ENCODE measurements at regions not wholly inside any gene's neighbourhood (a gene's known extent, or its start where the extent isn't known, plus 50 kb on each side); places are given as distances from the start of the nearest gene placed in this dataset.
A peak's percentile ranks its signal among the peaks of the same experiment; 100 is the strongest.
"Not testable (repeated sequence)": the region's sequence is repeated elsewhere in the genome, so short reads cannot be mapped to it uniquely, and the experiment has no call there.

GRCh38 chr14:89473569-89473968 lies 56.5 kb upstream of the FOXN3 start:
- Histone ChIP-seq H3K36me3 (ENCODE audit: control insufficient read depth in 2 of 3, insufficient read depth in 3 of 3, low read length in 3 of 3) (peaks cover 0 to 11% (median 0%) of the 10 kb centered on the region in 3 experiments), H3K4me3 (ENCODE audit: low read length) (no peak overlapping the region), H3K27ac (ENCODE audit: low read depth, low read length) (no peak overlapping the region), H3K4me1 (ENCODE audit: control insufficient read depth in 2 of 2, insufficient read depth in 2 of 2, low read length in 2 of 2) (peaks cover 0 to 7% of the 10 kb centered on the region in 2 donors), H3K9me3 (ENCODE audit: control insufficient read depth in 2 of 3, low read length in 3 of 3) (no peaks in the 10 kb centered on the region), H3K27me3 (ENCODE audit: control insufficient read depth in 2 of 2, insufficient read depth in 2 of 2, low read length in 2 of 2) (no peaks in the 10 kb centered on the region)
- POLR2A ChIA-PET, result no interaction called here
- Mint-ChIP-seq H3K4me1 (peaks cover 5 to 65% (median 56%) of the 10 kb centered on the region in 7 donors), H3K4me3 (no peak overlapping the region), H3K9me3 (peaks cover 0 to 2% (median 0%) of the 10 kb centered on the region in 11 donors), H3K27me3 (no peaks in the 10 kb centered on the region), H3K36me3 (peaks cover 6 to 39% (median 30%) of the 10 kb centered on the region in 5 donors), H3K27ac (peak overlapping the region in 1 of 9 donors; percentile 3)
- CTCF ChIA-PET, result interaction anchor here (0.6 kb wide), 1 partner anchor 198 kb away, joined by 5 read pairs; no protein-coding TSS in a partner anchor
- intact Hi-C loops (cut with micrococcal nuclease), result no loop called here
- DNase-seq, result no peak
- ATAC-seq, result no peak

DNA sequence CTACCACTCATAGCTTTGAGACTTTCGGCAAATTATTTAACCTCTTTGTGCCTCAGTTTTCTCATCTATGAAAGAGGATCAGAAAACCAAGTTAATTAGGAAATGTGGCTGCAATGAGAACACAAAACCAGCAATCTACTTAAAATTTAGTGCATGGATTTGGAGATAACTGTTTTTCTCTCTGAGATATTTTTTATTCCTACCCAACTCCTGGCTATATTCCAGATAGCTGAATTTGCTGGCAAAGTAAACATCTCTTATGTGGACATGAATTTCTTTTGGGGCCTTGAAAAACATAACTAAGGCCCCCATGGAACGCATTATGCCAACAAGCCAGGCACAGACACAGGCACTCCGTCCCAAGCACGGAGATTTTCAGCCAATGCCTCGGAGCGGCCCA lies 53.4 kb upstream of the FOXN3 start:
- H3K4me3 Mint-ChIP-seq, result peak overlapping the region in 3 of 10 donors; percentile 9 to 19 (median 14)
- ChIA-PET POLR2A (no interaction called here), CTCF (no interaction called here)
- peaks cover 0 to 11% (median 0%) of the 10 kb centered on the region in 3 experiments for H3K36me3 ChIP-seq (ENCODE audit: control insufficient read depth in 2 of 3, insufficient read depth in 3 of 3, low read length in 3 of 3)
- no peaks in the 10 kb centered on the region for H3K27me3 ChIP-seq (ENCODE audit: control insufficient read depth in 2 of 2, insufficient read depth in 2 of 2, low read length in 2 of 2)
- no peak for DNase-seq
- no peak for ATAC-seq
- H3K27ac Mint-ChIP-seq, result peak overlapping the region in 6 of 9 donors; percentile 25 to 75 (median 38)
- no peak overlapping the region for H3K27ac ChIP-seq (ENCODE audit: low read depth, low read length)
- H3K36me3 Mint-ChIP-seq, result peaks cover 0 to 46% (median 35%) of the 10 kb centered on the region in 5 donors
- H3K27me3 Mint-ChIP-seq, result no peaks in the 10 kb centered on the region
- H3K4me1 ChIP-seq (ENCODE audit: control insufficient read depth in 2 of 2, insufficient read depth in 2 of 2, low read length in 2 of 2), result peaks cover 10 to 39% of the 10 kb centered on the region in 2 donors
- H3K9me3 ChIP-seq (ENCODE audit: control insufficient read depth in 2 of 3, low read length in 3 of 3), result no peaks in the 10 kb centered on the region
- H3K4me1 Mint-ChIP-seq, result peaks cover 23 to 64% (median 59%) of the 10 kb centered on the region in 7 donors
- H3K9me3 Mint-ChIP-seq, result peaks cover 0 to 2% (median 0%) of the 10 kb centered on the region in 11 donors
- no peak overlapping the region for H3K4me3 ChIP-seq (ENCODE audit: low read length)
- intact Hi-C loops (cut with micrococcal nuclease), result no loop called here

- Histone ChIP-seq H3K9me3 (ENCODE audit: control insufficient read depth in 2 of 3, low read length in 3 of 3) (no peaks in the 10 kb centered on the region), H3K4me3 (ENCODE audit: low read length) (no peak overlapping the region), H3K27me3 (ENCODE audit: control insufficient read depth in 2 of 2, insufficient read depth in 2 of 2, low read length in 2 of 2) (no peaks in the 10 kb centered on the region), H3K27ac (ENCODE audit: low read depth, low read length) (no peak overlapping the region), H3K36me3 (ENCODE audit: control insufficient read depth in 2 of 3, insufficient read depth in 3 of 3, low read length in 3 of 3) (peaks cover 0 to 11% (median 0%) of the 10 kb centered on the region in 3 experiments), H3K4me1 (ENCODE audit: control insufficient read depth in 2 of 2, insufficient read depth in 2 of 2, low read length in 2 of 2) (peaks cover 10 to 39% of the 10 kb centered on the region in 2 donors)
- H3K27me3 Mint-ChIP-seq, result no peaks in the 10 kb centered on the region
- intact Hi-C loops (cut with micrococcal nuclease), result no loop called here
- H3K36me3 Mint-ChIP-seq, result peaks cover 0 to 49% (median 36%) of the 10 kb centered on the region in 5 donors
- ChIA-PET POLR2A (no interaction called here), CTCF (no interaction called here)
- DNase-seq, result no peak
- no peak overlapping the region for H3K4me3 Mint-ChIP-seq
- H3K4me1 Mint-ChIP-seq, result peaks cover 24 to 72% (median 59%) of the 10 kb centered on the region in 7 donors
- no peak for ATAC-seq
- H3K9me3 Mint-ChIP-seq, result peaks cover 0 to 2% (median 0%) of the 10 kb centered on the region in 11 donors
- peak overlapping the region in 4 of 9 donors; percentile 28 to 54 (median 36) for H3K27ac Mint-ChIP-seq
Measured at GRCh38 chr14:89469210-89470198, 52.5 kb upstream of the FOXN3 start.

- intact Hi-C loops (cut with micrococcal nuclease), result no loop called here
- ChIA-PET POLR2A (no interaction called here), CTCF (no interaction called here)
- H3K4me3 Mint-ChIP-seq, result peak overlapping the region in 1 of 10 donors; percentile 33
- peaks cover 24 to 74% (median 57%) of the 10 kb centered on the region in 7 donors for H3K4me1 Mint-ChIP-seq
- ATAC-seq, result no peak
- Histone ChIP-seq H3K9me3 (ENCODE audit: control insufficient read depth in 2 of 3, low read length in 3 of 3) (no peaks in the 10 kb centered on the region), H3K27me3 (ENCODE audit: control insufficient read depth in 2 of 2, insufficient read depth in 2 of 2, low read length in 2 of 2) (no peaks in the 10 kb centered on the region), H3K4me3 (ENCODE audit: low read length) (no peak overlapping the region), H3K36me3 (ENCODE audit: control insufficient read depth in 2 of 3, insufficient read depth in 3 of 3, low read length in 3 of 3) (peaks cover 0 to 11% (median 0%) of the 10 kb centered on the region in 3 experiments), H3K4me1 (ENCODE audit: control insufficient read depth in 2 of 2, insufficient read depth in 2 of 2, low read length in 2 of 2) (peaks cover 10 to 39% of the 10 kb centered on the region in 2 donors), H3K27ac (ENCODE audit: low read depth, low read length) (no peak overlapping the region)
- H3K9me3 Mint-ChIP-seq, result no peaks in the 10 kb centered on the region
- H3K27me3 Mint-ChIP-seq, result no peaks in the 10 kb centered on the region
- H3K36me3 Mint-ChIP-seq, result peaks cover 0 to 48% (median 37%) of the 10 kb centered on the region in 5 donors
- no peak for DNase-seq
- peak overlapping the region in 7 of 9 donors; percentile 10 to 70 (median 43) for H3K27ac Mint-ChIP-seq
Measured at GRCh38 chr14:89468566-89468965, 51.5 kb upstream of the FOXN3 start.

GRCh38 chr14:89468030-89468429 lies 51.0 kb upstream of the FOXN3 start:
- H3K4me3 Mint-ChIP-seq, result peak overlapping the region in 1 of 10 donors; percentile 33
- H3K9me3 ChIP-seq (ENCODE audit: control insufficient read depth in 2 of 3, low read length in 3 of 3); ATAC-seq; H3K27me3 ChIP-seq (ENCODE audit: control insufficient read depth in 2 of 2, insufficient read depth in 2 of 2, low read length in 2 of 2); H3K4me3 ChIP-seq (ENCODE audit: low read length); POLR2A ChIA-PET; H3K9me3 Mint-ChIP-seq; H3K27ac ChIP-seq (ENCODE audit: low read depth, low read length); DNase-seq; H3K27me3 Mint-ChIP-seq; intact Hi-C loops (cut with micrococcal nuclease); CTCF ChIA-PET: not testable (repeated sequence)
- H3K27ac Mint-ChIP-seq, result peak overlapping the region in 5 of 9 donors; percentile 10 to 70 (median 51)
- H3K36me3 Mint-ChIP-seq, result peaks cover 0 to 43% (median 35%) of the 10 kb centered on the region in 5 donors
- Histone ChIP-seq H3K36me3 (ENCODE audit: control insufficient read depth in 2 of 3, insufficient read depth in 3 of 3, low read length in 3 of 3) (peaks cover 0 to 11% (median 0%) of the 10 kb centered on the region in 3 experiments), H3K4me1 (ENCODE audit: control insufficient read depth in 2 of 2, insufficient read depth in 2 of 2, low read length in 2 of 2) (peaks cover 10 to 39% of the 10 kb centered on the region in 2 donors)
- peaks cover 24 to 74% (median 54%) of the 10 kb centered on the region in 7 donors for H3K4me1 Mint-ChIP-seq

DNA sequence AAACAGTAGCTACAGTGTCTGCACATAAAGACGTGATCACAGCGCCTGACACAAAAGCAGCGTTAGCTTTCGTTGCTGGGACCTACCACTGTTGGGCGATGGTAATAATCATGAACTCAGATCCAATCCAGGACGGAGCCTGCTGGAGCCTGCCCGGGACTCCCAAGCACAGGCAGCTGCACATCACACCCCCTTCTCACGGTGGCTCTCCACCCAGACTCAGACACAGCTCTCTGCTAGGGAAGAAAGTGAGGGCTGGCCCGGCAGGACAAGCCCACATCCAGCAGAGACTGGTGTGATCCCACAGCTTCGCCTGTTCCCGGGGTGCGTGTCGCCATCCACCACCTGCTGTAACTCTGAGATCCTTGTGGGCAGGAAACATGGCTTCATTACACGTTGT lies 49.9 kb upstream of the FOXN3 start:
- H3K27ac Mint-ChIP-seq, result peak overlapping the region in 5 of 9 donors; percentile 32 to 83 (median 55)
- peak overlapping the region in 1 of 10 donors; percentile 74 for H3K4me3 Mint-ChIP-seq
- intact Hi-C loops (cut with micrococcal nuclease), result no loop called here
- H3K36me3 Mint-ChIP-seq, result peaks cover 0 to 43% (median 35%) of the 10 kb centered on the region in 5 donors
- ChIA-PET POLR2A (interaction anchor here (0.6 kb wide), 1 partner anchor 185 kb away, joined by 3 read pairs; no protein-coding TSS in a partner anchor), CTCF (interaction anchor here (0.6 to 1.2 kb wide), 2 partner anchors 49 to 132 kb away, joined by 3 read pairs; no protein-coding TSS in a partner anchor)
- no peak for DNase-seq
- no peaks in the 10 kb centered on the region for H3K9me3 ChIP-seq (ENCODE audit: control insufficient read depth in 2 of 3, low read length in 3 of 3)
- no peaks in the 10 kb centered on the region for H3K27me3 Mint-ChIP-seq
- H3K27me3 ChIP-seq (ENCODE audit: control insufficient read depth in 2 of 2, insufficient read depth in 2 of 2, low read length in 2 of 2), result no peaks in the 10 kb centered on the region
- no peak overlapping the region for H3K4me3 ChIP-seq (ENCODE audit: low read length)
- peaks cover 24 to 79% (median 58%) of the 10 kb centered on the region in 7 donors for H3K4me1 Mint-ChIP-seq
- no peak for ATAC-seq
- peaks cover 10 to 39% of the 10 kb centered on the region in 2 donors for H3K4me1 ChIP-seq (ENCODE audit: control insufficient read depth in 2 of 2, insufficient read depth in 2 of 2, low read length in 2 of 2)
- no peaks in the 10 kb centered on the region for H3K9me3 Mint-ChIP-seq
- H3K27ac ChIP-seq (ENCODE audit: low read depth, low read length), result no peak overlapping the region
- peaks cover 0 to 11% (median 0%) of the 10 kb centered on the region in 3 experiments for H3K36me3 ChIP-seq (ENCODE audit: control insufficient read depth in 2 of 3, insufficient read depth in 3 of 3, low read length in 3 of 3)

All from naive thymus-derived CD4-positive, alpha-beta T cell (primary cell).